ENCODE measurements at regions not wholly inside any gene's neighbourhood (a gene's known extent, or its start where the extent isn't known, plus 50 kb on each side); places are given as distances from the start of the nearest gene placed in this dataset.
"Not testable (repeated sequence)": the region's sequence is repeated elsewhere in the genome, so short reads cannot be mapped to it uniquely, and the experiment has no call there.

DNA sequence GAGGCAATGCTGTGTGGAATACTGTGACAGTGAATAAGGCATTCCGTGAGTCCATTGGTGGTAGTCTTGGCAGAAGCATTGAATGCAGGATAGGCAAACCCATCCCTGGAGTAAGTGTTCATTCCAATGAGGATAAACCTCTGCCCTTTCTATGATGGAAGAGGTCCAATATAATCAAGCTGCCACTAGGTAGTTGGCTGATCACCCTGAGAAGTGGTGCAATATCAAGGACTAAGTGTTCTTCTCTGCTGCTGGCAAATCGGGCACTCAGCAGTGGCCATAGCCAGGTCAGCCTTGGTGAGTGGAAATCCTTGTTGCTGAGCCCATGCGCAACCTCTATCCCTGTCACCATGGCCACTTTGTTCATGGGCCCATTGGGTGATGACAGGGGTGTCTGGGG, 70.1 kb downstream of the FBXO4 start:
- Histone ChIP-seq H3K4me3 (no peak overlapping the region), H3K36me3 (no peaks in the 10 kb centered on the region), H3K4me1 (no peaks in the 10 kb centered on the region), H3K27me3 (no peaks in the 10 kb centered on the region), H3K9me3 (ENCODE audit: low read depth) (no peaks in the 10 kb centered on the region), H3K9ac (no peak overlapping the region), H4K20me1 (ENCODE audit: low read depth) (no peaks in the 10 kb centered on the region), H3F3A (ENCODE audit: low read depth) (no peaks in the 10 kb centered on the region), H3K27ac (no peak overlapping the region), H3K4me2 (no peak overlapping the region), H2AFZ (replicated peaks) (no peak overlapping the region), H3K79me2 (ENCODE audit: low read depth) (no peaks in the 10 kb centered on the region)
- DNase-seq (ENCODE audit: low spot score) = no peak
- H3K27ac Mint-ChIP-seq = no peak overlapping the region
- H3K4me1 Mint-ChIP-seq = no peaks in the 10 kb centered on the region
- no peak overlapping the region for H3K4me3 Mint-ChIP-seq
- no peaks in the 10 kb centered on the region for H3K36me3 Mint-ChIP-seq
- H3K27me3 Mint-ChIP-seq (ENCODE audit: insufficient read depth, low read depth) = no peaks in the 10 kb centered on the region
- peaks cover 7% of the 10 kb centered on the region for H3K9me3 Mint-ChIP-seq
- TF ChIP-seq EZH2phosphoT487 (IDR thresholded peaks at IDR 0.05) (no peak), EZH2 (IDR thresholded peaks at IDR 0.05) (no peak)
- TF ChIP-seq, protein P1, sequence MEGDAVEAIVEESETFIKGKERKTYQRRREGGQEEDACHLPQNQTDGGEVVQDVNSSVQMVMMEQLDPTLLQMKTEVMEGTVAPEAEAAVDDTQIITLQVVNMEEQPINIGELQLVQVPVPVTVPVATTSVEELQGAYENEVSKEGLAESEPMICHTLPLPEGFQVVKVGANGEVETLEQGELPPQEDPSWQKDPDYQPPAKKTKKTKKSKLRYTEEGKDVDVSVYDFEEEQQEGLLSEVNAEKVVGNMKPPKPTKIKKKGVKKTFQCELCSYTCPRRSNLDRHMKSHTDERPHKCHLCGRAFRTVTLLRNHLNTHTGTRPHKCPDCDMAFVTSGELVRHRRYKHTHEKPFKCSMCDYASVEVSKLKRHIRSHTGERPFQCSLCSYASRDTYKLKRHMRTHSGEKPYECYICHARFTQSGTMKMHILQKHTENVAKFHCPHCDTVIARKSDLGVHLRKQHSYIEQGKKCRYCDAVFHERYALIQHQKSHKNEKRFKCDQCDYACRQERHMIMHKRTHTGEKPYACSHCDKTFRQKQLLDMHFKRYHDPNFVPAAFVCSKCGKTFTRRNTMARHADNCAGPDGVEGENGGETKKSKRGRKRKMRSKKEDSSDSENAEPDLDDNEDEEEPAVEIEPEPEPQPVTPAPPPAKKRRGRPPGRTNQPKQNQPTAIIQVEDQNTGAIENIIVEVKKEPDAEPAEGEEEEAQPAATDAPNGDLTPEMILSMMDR (IDR thresholded peaks at IDR 0.05) = no peak

DNA sequence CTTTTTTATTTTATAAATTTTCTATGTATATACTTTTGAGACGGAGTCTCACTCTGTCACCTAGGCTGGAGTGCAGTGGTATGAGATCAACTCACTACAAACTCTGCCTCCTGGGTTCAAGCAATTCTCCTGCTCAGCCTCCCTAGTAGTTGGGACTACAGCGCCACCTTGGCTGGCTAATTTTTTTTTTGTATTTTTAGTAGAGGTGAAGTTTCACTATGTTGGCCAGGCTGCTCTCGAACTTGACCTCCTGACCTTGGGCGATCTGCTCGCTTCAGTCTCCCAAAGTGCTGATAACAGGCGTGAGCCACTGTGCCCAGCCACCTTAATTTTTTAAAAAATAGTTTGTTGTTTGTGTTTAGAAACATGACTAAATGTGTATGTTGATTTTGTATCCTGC, 76.6 kb downstream of the FBXO4 start:
- no peaks in the 10 kb centered on the region for H3F3A ChIP-seq (ENCODE audit: low read depth)
- Mint-ChIP-seq H3K36me3 (no peaks in the 10 kb centered on the region), H3K4me3 (no peak overlapping the region), H3K9me3 (peaks cover 4% of the 10 kb centered on the region), H3K27ac (no peak overlapping the region), H3K4me1 (no peaks in the 10 kb centered on the region), H3K27me3 (ENCODE audit: insufficient read depth, low read depth) (peaks cover 2% of the 10 kb centered on the region)
- H3K36me3 ChIP-seq = no peaks in the 10 kb centered on the region
- TF ChIP-seq EZH2phosphoT487 (IDR thresholded peaks at IDR 0.05) = no peak
- DNase-seq (ENCODE audit: low spot score) = no peak
- H3K27ac ChIP-seq = no peak overlapping the region
- no peak overlapping the region for H3K9ac ChIP-seq
- H3K79me2 ChIP-seq (ENCODE audit: low read depth) = no peaks in the 10 kb centered on the region
- H3K27me3 ChIP-seq = no peaks in the 10 kb centered on the region
- H3K4me2 ChIP-seq = no peak overlapping the region
- H4K20me1 ChIP-seq (ENCODE audit: low read depth) = no peaks in the 10 kb centered on the region
- H3K4me1 ChIP-seq = no peaks in the 10 kb centered on the region
- no peak overlapping the region for H2AFZ ChIP-seq (replicated peaks)
- H3K9me3 ChIP-seq (ENCODE audit: low read depth) = no peaks in the 10 kb centered on the region
- no peak overlapping the region for H3K4me3 ChIP-seq

DNA sequence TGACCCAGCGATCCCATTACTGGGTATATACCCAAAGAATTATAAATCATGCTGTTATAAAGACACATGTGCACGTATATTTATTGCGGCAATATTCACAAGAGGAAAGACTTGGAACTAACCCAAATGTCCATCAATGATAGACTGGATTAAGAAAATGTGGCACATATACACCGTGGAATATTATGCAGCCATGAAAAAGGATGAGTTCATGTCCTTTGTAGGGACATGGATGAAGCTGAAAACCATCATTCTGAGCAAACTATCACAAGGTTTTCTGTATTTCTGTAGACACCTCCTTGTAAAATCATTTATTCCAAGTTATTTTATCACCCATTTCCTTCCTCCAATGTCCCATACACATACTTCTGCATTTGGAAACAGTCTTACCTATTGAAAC, 78.8 kb downstream of the FBXO4 start:
- not testable (repeated sequence) for H3F3A ChIP-seq (ENCODE audit: low read depth); H3K79me2 ChIP-seq (ENCODE audit: low read depth)

DNA sequence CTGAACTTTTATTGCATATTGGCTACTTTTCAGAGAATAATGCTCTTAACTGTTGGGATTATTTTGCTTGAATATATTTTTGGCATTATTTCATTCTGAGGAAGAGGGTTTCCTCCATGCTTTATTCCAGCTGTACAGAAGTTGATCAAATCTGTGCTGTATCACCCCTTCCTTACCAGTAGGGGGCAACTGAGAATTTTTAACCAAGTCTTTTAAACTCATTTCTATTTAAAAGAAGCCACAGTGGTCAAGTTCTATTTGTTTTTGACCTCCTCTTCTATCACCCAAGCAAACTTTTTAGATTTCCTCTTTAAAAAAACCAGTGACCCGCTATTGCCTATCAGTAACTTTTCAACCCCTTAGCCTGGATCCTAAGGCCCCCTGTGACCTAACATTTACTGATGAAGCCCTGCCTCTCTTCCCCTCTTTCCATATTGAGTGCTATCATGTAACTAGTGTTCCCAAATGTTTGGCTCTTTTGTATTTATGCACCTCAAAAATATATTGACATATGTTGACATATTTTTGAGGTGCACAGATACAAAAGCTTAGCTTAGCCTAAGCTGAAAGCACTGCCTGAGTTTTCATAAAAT, 80.6 kb downstream of the FBXO4 start:
- H3K27ac ChIP-seq = no peak overlapping the region
- Mint-ChIP-seq H3K36me3 (no peaks in the 10 kb centered on the region), H3K9me3 (no peaks in the 10 kb centered on the region), H3K4me1 (no peaks in the 10 kb centered on the region), H3K27ac (no peak overlapping the region), H3K27me3 (ENCODE audit: insufficient read depth, low read depth) (peaks cover 2% of the 10 kb centered on the region), H3K4me3 (no peak overlapping the region)
- no peak overlapping the region for H3K4me2 ChIP-seq
- no peaks in the 10 kb centered on the region for H3F3A ChIP-seq (ENCODE audit: low read depth)
- H3K36me3 ChIP-seq = no peaks in the 10 kb centered on the region
- no peaks in the 10 kb centered on the region for H3K4me1 ChIP-seq
- H3K4me3 ChIP-seq = no peak overlapping the region
- no peaks in the 10 kb centered on the region for H4K20me1 ChIP-seq (ENCODE audit: low read depth)
- no peaks in the 10 kb centered on the region for H3K79me2 ChIP-seq (ENCODE audit: low read depth)
- DNase-seq (ENCODE audit: low spot score) = peak; percentile 33
- H3K9ac ChIP-seq = no peak overlapping the region
- H3K27me3 ChIP-seq = no peaks in the 10 kb centered on the region
- H3K9me3 ChIP-seq (ENCODE audit: low read depth) = no peaks in the 10 kb centered on the region
- TF ChIP-seq, protein P1 (IDR thresholded peaks at IDR 0.05) = peak; percentile 82
- no peak for TF ChIP-seq EZH2phosphoT487 (IDR thresholded peaks at IDR 0.05)
- H2AFZ ChIP-seq (replicated peaks) = no peak overlapping the region

More for the DNA sequence above, 78.8 kb downstream of the FBXO4 start:
- H3K27me3 Mint-ChIP-seq (ENCODE audit: insufficient read depth, low read depth); H3K27ac ChIP-seq; H3K4me2 ChIP-seq; H3K9me3 Mint-ChIP-seq; H3K9ac ChIP-seq; H3K27ac Mint-ChIP-seq; H3K4me3 Mint-ChIP-seq; H3K4me1 Mint-ChIP-seq; H3K9me3 ChIP-seq (ENCODE audit: low read depth); H3K27me3 ChIP-seq; H4K20me1 ChIP-seq (ENCODE audit: low read depth); DNase-seq (ENCODE audit: low spot score); H3K4me3 ChIP-seq; H3K36me3 ChIP-seq; H2AFZ ChIP-seq (replicated peaks); H3K4me1 ChIP-seq; H3K36me3 Mint-ChIP-seq: not testable (repeated sequence)
